Neural progenitor cell (in vitro differentiated cells): ENCODE measurements at regions not wholly inside any gene's neighbourhood (a gene's known extent, or its start where the extent isn't known, plus 50 kb on each side); places are given as distances from the start of the nearest gene placed in this dataset.

Source experiments
- EZH2 ChIP-seq: fragments of 200-600 bp; sonication (generic); IDR thresholded peaks from 2 replicates; pipeline ENCODE4 v1.6.1; 2017; ENCODE audit warnings: antibody characterized with exemption, mild to moderate bottlenecking, moderate library complexity
- TF ChIP-seq, protein P1 (sequence below): fragments of 200-600 bp; sonication (generic); IDR thresholded peaks from 2 replicates; pipeline ENCODE4 v1.5.1; 2017; ENCODE audit warnings: antibody characterized with exemption, mild to moderate bottlenecking

DNA sequence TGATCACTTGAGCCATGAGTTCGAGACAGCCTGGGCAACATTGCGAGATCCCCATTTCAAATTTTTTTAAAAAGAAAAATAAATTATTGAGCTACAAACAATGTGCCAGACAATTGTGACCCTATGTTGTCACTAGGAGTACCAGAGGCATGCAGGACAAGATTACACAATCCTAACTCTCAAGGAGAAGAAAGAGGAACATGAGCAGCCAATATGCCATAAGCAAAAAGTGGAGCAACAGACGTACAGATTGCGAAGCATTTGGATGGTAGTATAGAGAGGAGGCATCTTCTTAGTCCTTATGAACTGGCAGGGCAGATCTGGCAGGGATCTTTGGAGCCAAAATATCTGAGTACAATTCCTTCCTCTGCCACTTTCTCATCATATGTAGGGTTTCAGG, 156.4 kb downstream of the OR2B2 start:
- TF ChIP-seq, protein P1, sequence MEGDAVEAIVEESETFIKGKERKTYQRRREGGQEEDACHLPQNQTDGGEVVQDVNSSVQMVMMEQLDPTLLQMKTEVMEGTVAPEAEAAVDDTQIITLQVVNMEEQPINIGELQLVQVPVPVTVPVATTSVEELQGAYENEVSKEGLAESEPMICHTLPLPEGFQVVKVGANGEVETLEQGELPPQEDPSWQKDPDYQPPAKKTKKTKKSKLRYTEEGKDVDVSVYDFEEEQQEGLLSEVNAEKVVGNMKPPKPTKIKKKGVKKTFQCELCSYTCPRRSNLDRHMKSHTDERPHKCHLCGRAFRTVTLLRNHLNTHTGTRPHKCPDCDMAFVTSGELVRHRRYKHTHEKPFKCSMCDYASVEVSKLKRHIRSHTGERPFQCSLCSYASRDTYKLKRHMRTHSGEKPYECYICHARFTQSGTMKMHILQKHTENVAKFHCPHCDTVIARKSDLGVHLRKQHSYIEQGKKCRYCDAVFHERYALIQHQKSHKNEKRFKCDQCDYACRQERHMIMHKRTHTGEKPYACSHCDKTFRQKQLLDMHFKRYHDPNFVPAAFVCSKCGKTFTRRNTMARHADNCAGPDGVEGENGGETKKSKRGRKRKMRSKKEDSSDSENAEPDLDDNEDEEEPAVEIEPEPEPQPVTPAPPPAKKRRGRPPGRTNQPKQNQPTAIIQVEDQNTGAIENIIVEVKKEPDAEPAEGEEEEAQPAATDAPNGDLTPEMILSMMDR, result no peak
- TF ChIP-seq EZH2, result no peak
